GM18508 (cell line): ENCODE measurements at regions not wholly inside any gene's neighbourhood (a gene's known extent, or its start where the extent isn't known, plus 50 kb on each side); places are given as distances from the start of the nearest gene placed in this dataset.

Experiments used
- ATAC-seq: cut with Tn5 transposase; IDR thresholded peaks from one replicate; pipeline ENCODE4 v1.9.1; 2021; ENCODE audit warnings: moderate number of reproducible peaks; ENCODE audit not compliant: insufficient read depth, unreplicated experiment

DNA sequence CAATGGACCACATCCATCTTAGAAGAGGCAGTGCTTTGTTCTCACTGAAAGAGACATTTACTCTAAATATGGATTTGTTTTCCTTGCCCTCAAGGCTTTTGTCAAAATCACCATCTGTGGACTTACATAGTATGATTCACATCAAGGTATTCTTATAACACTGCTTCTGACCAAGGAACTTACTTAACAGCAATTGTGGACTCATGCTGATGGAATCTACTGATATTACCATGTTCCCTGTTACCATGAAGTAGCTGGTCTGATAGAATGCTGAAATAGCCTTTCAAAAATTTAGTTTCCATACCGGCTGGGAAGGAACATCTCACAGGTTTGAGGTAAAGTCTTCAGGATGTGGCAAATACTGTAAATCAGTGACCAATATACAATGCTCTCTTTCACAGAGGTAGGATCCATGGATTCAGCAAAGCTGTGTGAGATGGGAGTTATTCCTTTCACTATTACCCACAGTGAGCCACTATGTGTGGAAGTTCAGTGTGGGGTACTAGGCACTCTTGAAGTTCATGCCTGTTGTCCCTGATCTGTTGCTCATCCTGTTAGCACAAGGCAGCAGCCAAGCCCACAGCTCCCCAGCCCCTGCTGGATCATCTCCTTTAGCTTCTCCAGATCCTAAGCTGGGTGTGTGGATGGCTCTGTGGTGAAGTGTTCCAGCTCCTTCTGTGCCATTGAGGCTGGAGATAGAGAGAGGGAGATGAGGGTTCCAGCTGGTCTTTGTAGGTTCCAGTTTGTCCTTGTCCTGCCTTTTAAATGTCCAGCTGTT lies 126.4 kb downstream of the ATP23 start:
- no peak for ATAC-seq

DNA sequence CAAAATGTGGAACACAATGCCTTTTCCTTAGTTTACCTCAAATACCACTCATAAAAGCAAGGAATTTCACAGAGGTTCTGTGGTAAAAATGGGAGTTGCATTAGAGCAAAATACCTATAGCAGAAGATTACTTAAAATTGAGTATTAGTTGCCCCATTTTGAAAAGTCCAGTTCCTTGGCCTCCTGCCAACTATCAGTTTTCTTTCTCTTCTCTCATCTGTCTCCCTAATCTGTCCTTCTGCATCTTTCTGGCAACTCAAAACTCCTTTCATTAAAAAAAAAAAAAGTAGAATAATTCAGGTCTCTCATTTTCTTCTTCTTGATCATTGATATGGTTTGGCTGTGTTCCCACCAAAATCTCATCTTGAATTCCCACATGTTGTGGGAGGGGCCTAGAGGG lies 127.3 kb downstream of the ATP23 start:
- no peak for ATAC-seq

DNA sequence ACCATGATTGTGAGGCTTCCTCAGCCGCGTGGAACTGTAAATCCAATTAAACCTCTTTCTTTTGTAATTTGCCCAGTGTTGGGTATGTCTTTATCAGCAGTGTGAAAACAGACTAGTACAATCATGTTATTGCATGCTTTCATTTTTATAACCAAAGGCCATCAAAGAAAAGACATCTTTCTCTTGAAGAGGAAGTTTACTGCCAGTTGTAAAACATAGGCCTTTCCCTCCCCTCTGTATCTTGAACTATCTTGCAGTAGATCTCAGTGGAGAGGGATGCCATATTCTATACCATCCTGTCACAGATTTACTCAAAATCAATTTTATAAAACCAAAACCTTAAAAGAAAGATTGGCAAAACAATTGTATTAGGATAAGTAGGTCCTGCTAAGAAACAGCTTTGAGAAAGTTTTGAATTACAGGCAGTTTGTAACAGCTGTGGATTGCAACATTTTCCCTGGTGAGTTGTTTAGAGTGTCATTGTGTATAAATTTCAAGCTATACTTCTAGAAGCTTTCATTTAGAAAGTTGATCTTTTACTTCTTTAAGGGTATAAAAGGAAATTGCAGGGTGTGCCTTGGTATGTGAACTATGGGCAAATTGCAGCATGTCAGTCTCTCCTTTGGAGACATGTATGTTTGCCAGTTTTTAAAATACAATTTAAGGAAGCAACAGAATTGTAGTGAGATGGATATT lies 128.0 kb downstream of the ATP23 start:
- ATAC-seq = no peak

DNA sequence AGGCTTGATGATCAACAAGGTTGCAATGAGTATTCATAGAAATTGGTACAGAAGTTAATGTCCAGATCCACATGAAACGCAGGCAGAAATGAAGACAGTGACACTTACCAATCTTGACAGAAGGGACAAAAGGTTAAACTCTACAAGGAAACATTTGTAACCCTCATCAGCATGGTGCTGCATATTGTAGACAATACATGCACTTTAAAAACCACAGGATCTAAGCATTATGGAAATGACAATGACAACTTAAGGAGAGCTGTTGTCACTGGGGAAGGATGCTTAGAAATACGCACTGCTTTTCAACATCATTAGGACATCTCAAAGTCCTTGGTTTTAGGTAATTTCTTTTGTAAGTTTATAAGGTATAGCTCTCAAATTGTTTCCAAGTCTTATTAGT lies 130.6 kb downstream of the ATP23 start:
- no peak for ATAC-seq

DNA sequence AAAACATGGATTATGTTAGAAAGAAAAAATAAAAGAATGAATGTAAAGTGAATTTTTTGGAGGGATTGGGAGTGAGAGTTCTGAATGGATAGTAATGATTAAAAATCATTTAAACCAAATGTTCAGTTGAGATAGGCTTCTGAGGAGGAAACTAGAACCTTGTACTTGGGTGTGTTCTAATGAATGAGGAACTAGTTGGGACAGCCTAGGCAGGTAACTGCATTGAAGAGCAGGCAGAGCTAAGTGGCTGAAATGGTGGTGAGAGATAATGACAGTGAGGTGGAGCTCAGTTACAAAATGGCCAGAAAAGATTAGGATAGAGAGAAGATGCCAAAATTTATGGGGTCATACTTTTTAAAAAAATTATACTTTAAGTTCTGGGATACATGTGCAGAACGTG lies 132.9 kb downstream of the ATP23 start:
- no peak for ATAC-seq

DNA sequence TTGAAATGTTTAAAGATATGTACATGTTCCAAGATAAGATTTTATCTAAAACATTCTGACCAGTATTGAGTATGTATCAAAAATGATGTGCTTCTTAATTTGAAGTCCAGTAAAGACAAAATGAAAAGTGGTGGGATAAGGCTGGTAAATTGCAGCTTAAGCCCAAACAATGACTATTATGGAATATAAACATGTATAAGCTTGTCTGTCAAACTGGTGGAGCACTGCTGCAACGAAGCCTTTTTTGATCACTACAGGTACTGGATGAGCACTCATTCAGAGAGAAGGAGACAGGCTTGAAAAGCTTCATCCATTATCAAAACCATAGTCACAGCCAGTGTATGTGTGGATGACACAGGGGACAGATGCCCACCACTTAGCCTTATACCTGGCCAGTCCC lies 138.4 kb downstream of the ATP23 start:
- ATAC-seq = no peak

DNA sequence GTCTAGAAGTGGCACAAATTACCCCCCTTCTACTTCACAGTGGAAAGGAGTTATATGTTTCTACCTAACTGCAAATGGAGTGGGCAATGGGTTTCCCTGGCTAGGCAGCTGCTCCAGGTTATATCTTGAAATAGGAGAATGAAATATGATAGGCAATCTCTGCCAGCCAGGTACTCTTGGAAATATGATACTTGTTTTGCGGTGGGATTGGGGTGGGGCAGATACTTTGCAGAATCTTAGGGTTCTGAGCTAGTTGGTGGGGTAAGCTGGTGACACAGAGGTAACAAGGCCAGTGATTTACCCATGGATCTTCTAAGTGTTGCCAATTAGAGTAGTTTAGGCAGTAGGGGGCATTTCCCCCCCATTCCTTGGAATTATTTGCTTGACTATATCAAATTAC lies 140.1 kb downstream of the ATP23 start:
- no peak for ATAC-seq

DNA sequence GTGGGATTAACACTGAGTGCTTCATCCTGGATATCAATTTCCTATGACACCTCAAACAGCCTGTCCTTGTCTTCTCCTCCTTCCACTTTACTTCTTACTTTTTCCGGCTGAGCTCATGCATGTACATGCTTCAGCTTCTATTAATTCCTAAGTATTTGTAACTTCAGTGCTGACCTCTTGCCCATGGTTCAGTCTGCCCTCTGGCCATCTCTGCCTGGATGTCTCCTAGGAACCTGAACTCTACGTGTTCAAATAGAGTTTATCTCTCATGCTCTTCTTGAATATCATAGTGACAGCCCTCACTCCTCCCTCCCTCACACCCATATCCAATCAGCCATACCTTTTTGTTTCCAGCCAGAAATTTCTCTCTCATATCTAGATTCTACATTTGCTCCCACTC lies 141.6 kb downstream of the ATP23 start:
- no peak for ATAC-seq

DNA sequence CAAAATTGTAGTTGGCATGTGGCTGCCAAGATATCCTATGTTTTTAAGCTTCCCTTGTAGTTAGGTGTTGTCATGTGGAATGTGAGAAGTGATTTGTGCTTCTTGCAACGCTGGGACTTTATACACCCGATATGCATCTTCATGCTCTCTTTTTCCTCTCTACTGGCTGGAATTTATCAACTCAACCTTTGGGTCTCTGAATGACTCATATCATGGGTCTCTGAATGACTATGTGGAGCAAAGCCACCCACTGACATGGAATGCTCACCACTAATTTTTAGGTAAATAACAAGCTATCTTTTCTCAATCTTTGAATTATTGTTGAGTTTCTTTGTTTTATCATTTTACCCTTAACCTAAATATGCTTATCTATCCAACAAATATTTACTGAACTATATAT lies 144.6 kb downstream of the ATP23 start:
- no peak for ATAC-seq

DNA sequence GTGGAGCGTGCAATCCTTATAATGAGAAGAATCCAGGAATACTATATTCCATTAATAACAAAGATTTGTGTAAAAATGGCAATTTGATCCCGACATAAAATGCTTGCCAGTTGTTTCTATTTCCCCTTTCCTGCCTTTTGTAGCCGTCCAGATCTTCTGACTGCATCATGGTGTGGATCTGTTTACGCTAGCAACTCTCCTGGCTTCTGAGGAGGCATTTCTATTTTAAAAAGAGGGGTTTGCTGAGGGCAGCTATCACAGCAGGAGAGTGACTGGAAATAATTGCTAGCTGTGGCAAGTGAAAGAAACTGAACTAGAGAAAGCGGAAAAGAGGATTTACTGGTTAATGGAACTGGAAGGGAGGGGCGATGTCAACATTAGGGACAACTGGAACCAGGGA lies 145.6 kb downstream of the ATP23 start:
- ATAC-seq = no peak

DNA sequence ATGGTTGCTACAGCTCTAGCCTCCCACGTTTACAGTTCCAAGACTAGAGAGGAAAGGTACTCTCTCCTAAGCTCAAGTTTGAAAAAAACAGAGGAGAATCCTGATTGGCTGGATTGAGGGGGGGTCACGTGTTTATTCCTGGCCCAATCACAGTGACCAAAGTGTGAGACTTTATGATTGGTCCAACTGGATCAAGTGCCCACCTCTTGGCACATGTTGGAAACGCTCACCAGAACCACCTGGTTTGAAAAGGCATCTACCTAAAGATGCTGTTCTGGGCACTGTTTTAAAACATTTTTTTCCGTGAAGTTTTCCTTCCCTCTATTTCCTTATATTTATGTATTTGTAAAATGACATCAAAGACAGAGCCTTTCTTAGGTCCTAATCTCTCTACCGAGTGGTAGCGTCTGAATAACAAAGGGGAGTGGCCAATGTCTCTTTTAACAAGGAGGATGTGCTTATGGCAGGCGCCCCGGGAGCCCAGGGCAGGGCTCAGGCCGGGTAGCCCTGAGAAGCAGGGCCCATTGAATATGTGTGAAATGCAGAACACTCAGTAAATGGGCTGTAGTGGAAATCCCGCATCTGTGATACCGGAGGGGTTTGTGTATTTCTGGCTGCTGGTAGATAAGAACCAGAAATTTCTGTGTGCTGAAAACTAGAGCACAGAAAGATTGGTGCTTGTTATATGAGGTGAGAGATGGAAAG lies 146.2 kb downstream of the ATP23 start:
- no peak for ATAC-seq

DNA sequence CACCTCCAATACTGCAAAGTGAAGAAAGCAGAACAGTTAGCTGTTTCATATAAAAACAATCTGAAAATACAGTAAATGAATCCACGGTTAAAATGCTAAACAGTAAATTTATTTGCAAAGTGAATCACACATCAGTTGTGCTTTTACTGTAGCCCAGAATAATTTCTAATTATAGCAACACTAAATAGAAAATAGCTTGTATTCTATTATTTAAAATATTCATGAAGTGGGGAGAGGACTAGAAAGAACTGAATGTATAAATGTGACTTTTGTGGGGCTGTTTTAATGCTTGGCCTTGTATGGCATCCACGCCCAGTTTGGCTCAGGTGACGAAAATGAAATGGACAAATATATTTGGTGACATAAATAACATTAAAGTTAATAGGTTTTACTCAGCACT lies 148.2 kb downstream of the ATP23 start:
- no peak for ATAC-seq

DNA sequence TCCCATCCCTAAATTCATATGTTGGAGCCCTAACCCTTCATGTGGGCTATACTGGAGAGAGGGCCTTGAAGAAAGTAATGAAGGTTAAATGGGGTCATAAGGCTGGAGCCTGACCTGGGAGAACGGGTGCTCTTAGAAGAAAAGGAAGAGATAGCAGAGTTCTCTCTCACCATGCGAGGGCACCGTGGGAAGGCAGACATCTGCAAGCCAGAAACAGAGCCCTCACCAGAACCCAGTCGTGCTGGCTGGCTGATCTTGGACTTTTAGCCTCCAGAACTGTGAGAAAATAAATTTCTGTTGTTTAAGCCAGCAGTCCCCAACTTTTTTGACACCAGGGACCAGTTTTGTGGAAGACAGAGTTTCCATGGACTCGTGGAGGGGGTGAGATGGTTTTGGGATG lies 149.3 kb downstream of the ATP23 start:
- ATAC-seq = no peak

DNA sequence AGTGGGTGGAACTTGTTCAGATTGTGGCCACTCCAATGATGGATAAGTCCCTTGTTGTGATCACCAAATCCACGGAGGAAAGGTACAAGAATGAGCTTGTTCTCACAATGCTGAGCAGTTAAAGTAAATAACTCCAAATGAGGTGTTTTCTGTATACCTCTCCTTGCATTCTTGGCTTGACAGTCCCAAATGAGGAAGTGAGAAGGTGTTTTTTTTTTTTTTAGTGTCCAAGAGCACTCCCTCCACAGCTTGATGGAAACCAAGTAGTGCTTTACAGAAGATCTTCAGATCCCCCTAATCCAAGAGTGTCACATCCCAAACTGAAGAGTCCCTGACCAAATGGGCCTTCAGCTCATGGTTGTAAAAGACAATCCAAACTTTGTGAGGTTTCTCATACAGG lies 153.6 kb downstream of the ATP23 start:
- ATAC-seq = no peak

DNA sequence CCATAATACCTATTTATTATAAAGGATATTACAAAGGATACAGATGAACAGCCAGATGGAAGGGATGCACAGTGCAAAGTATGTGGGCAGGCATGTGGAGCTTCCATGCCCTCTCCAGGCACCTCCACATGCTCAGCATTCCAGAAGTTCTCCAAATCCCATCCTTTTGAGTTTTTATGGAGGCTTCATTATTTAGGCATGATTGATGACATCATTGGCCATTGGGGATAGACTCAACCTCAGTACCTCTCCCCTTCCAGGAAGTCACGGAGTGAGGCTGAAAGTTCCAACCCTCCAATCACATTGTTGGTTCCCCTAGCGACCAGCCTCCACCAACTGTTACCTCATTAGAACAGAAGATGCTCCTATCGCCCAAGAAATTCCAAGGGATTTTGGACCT lies 156.4 kb downstream of the ATP23 start:
- no peak for ATAC-seq

DNA sequence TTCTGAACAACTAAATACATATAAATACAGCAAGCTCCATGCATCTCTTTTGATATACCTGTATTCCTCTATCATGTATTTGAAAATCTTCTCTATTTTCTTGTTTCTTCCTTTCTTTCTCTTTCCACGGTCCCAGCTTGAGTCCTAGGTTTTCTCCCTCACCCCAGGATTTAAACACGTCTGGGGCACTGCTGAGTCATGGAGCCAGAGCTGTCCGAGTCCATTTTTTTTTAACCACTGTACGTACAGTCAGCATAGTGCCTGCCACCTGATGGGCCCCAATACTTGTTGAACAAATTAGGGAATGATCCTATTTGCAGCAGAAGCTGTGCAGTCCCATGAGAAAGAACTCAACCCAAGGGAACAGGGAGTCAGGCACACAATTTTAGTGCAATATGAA lies 158.1 kb downstream of the ATP23 start:
- ATAC-seq = no peak

DNA sequence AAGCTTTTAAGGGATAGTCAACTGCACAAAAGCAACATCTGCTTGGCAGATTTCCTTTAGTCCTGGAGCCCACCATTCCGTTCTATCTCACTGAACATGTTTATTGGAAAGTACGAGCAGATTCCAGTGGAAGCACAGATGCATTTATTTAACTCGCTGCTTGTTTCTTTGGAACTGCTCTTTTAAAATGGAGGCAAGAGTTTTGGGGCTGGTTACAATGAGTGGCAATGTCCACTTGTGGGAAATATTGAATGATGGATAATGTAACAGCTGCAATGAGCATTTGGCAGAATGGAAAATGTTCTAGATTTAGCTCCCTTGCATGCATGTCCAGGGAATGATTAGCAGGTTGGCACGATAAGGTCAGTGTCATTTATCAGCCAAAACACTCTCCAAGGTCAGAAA lies 163.0 kb downstream of the ATP23 start:
- ATAC-seq = no peak

DNA sequence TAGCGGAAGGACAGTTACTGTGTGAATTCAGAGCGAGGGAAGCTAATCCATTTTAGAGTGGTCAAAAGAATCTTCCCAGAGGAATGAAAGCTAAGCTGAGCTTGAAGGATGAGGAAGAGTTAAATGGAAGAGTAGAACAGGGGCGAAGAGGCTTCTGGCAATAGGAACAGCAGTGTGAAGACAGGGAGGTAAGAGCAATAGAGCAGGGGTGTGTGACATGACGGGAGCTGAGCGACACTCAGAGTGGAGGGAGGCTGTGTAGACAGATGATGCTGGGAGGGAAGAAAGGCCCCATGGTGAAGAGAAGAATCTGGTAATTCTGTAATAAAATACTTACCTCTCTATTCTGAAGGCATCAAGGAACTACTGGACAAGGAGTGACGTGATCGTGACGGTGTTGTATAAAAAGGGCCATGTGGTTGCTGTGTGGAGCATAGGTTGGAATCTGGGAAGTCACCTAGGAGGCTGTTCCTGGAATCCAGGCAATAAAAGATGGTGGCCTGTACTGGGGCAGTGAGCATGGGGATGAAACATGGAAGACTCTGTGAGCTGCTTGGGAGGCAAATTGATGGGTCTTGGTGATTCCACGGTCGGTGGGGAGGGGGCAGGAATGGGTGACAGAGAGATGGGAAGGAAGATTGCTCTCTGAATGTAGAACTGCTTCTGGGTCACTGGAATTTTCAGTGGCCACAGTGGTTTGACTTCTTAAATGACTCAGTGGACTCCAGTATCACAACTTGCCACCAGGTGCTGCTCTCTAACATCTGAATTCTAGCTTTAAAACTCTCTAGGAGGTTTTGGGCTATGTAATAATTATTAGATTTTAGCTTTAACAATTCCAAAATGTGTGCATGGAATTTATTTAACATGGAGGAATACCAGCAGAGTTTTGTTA lies 164.1 kb downstream of the ATP23 start:
- ATAC-seq = no peak

DNA sequence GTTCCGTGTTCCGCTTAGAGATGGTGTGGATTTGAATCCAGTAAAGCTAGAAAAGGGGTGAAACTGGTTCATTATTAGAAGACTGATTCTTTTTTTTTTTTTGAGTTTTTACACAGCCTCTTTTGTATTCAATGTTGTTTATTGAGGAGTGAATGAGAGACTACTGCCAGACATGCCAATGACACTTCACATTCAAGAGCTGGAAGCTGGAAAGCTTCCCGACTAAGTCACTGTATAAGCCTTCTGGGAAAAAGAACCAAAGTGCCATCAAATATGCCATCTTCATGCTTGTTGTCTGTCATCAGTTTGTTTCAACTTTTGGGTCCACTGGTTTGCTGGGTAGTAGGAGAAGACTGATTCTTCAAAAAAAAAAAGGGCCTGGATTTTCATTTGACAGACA lies 164.8 kb downstream of the ATP23 start:
- ATAC-seq = no peak

DNA sequence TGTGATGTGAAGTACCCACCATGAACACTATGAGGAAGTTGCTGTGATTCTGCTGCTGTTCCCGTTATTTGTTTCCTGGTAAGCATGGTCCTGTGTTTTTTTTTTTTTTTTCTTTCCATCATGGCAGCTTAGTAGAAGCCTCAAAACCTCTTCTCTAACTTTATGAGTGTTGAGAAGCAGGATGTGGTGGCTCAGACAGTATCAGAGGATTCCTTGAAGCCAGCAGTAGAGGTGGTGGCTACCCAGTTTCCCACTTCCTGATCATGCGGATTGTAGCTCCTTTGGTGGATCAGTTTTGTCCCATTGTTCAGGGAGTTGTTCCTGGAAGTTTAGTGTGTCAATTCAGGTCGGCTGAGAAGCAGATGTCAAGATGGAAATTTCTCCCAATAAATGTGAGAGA lies 175.8 kb downstream of the ATP23 start:
- ATAC-seq = no peak

DNA sequence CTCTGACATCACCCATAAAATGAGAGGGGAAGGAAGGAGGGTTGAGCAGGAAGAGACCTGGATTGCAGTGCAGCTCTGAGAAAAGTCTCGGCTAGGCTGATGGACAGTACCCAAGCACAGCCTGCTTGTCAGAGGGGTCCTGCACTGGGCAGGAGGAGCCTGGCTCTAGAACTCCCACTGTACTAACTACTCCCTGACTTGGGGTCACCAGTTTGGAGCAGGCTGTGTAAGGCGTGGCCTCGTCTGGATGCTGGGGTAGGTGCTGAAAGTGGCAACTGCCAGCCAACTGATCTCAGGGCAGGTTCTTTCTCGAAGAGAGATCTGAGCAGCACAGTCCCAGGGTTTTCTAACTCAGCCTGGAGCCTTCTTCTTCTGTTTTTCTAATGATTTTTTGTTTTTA lies 176.3 kb downstream of the ATP23 start:
- ATAC-seq = no peak
